Panc1 (cell line): ENCODE measurements at regions not wholly inside any gene's neighbourhood (a gene's known extent, or its start where the extent isn't known, plus 50 kb on each side); places are given as distances from the start of the nearest gene placed in this dataset.

Experiments used
- ATAC-seq: fragments of 200-7000 bp; cut with Tn5 transposase; 2 replicates; pipeline ENCODE4 v1.9.1; 2020; ENCODE audit warnings: mild to moderate bottlenecking, moderate library complexity
- BruUV-seq: library from RNA; stranded (reverse); fragments of 400-500 nt; replicated peaks from 2 replicates; lab custom pipeline; 2021; lab: Mats Ljungman, UMichigan
- CTCF ChIA-PET: fragments of 300-600 bp; sonication (Branson Sonifier 250); formaldehyde crosslinking; loops from one replicate; lab custom pipeline; 2022; ENCODE audit warnings: antibody characterized with exemption; lab: Charles Lee
- POLR2A ChIA-PET: fragments of 300-600 bp; sonication (Branson Sonifier 250); formaldehyde crosslinking; loops from one replicate; lab custom pipeline; 2022; ENCODE audit warnings: antibody characterized with exemption; lab: Charles Lee
- DNase-seq: peaks from one replicate; pipeline ENCODE4 v3.0.0-alpha.2; 2010; ENCODE audit warnings: low read depth, low spot score
- H3K27ac ChIP-seq: 2 replicates; pipeline ENCODE4 v1.5.1; 2011; ENCODE audit warnings: mild to moderate bottlenecking, low read length, inconsistent platforms
- H3K27me3 ChIP-seq: fragments of 200-500 bp; sonication (Bioruptor generic); 2 replicates; pipeline ENCODE4 v1.6.0; 2014; ENCODE audit warnings: low read length, inconsistent platforms; ENCODE audit not compliant: control insufficient read depth, insufficient read depth
- H3K36me3 ChIP-seq: fragments of 200-500 bp; sonication (Bioruptor generic); 2 replicates; pipeline ENCODE4 v1.5.1; 2014; ENCODE audit warnings: inconsistent platforms, mild to moderate bottlenecking, low read length, moderate library complexity; ENCODE audit not compliant: control insufficient read depth, insufficient read depth
- H3K4me1 ChIP-seq: 2 replicates; pipeline ENCODE4 v1.5.1; 2011; ENCODE audit warnings: inconsistent platforms, mild to moderate bottlenecking, low read length, moderate library complexity; ENCODE audit not compliant: control insufficient read depth, insufficient read depth
- H3K4me3 ChIP-seq, 2 experiments: 2 replicates each; pipeline ENCODE4 v1.5.1; 2011 to 2012; ENCODE audit warnings: low read depth in 2 of 2, low read length in 2 of 2, mild to moderate bottlenecking in 2 of 2, inconsistent platforms in 1 of 2, moderate library complexity in 1 of 2
- H3K9me3 ChIP-seq: fragments of 200-500 bp; sonication (Bioruptor generic); 2 replicates; pipeline ENCODE4 v1.5.1; 2014; ENCODE audit warnings: low read depth, mild to moderate bottlenecking, inconsistent platforms, low read length, moderate library complexity; ENCODE audit not compliant: control insufficient read depth, insufficient read depth
- POLR2AphosphoS5 ChIP-seq: IDR thresholded peaks from 2 replicates; pipeline ENCODE4 v1.6.1; 2012; ENCODE audit warnings: mild to moderate bottlenecking, low read depth, low read length, moderate library complexity
- SIN3A ChIP-seq: IDR thresholded peaks from 2 replicates; pipeline ENCODE4 v1.6.1; 2012; ENCODE audit warnings: low read depth, mild to moderate bottlenecking, low read length, moderate library complexity, borderline replicate concordance; ENCODE audit not compliant: insufficient read depth
- TCF7L2 ChIP-seq: IDR thresholded peaks from 2 replicates; pipeline ENCODE4 v1.6.1; 2011; ENCODE audit warnings: mild to moderate bottlenecking, low read depth, low read length, inconsistent platforms
- in situ Hi-C: cut with HindIII; loops from 2 replicates; pipeline ENCODE4 v1.10.0; 2016; ENCODE audit warnings: low sequenced_read_pairs, low pct_unique_long_range_greater_than_20kb
- intact Hi-C: fragments of 100-400 bp; cut with micrococcal nuclease; formaldehyde crosslinking; loops from one replicate; pipeline ENCODE4 v1.10.0; 2022; ENCODE audit not compliant: unreplicated experiment
- TF ChIP-seq, protein P1 (sequence below), 2 experiments: IDR thresholded peaks; 2 replicates each; pipeline ENCODE4 v1.6.1; 2011 to 2012; ENCODE audit warnings: low read depth in 2 of 2, control low read depth in 1 of 2, low read length in 1 of 2, mild to moderate bottlenecking in 1 of 2, moderate library complexity in 1 of 2; ENCODE audit not compliant: insufficient read depth in 1 of 2
- TF ChIP-seq, protein P2 (sequence below): fragments of 450-650 bp; IDR thresholded peaks from 2 replicates; pipeline ENCODE4 v1.5.1; 2017; ENCODE audit warnings: mild to moderate bottlenecking

DNA sequence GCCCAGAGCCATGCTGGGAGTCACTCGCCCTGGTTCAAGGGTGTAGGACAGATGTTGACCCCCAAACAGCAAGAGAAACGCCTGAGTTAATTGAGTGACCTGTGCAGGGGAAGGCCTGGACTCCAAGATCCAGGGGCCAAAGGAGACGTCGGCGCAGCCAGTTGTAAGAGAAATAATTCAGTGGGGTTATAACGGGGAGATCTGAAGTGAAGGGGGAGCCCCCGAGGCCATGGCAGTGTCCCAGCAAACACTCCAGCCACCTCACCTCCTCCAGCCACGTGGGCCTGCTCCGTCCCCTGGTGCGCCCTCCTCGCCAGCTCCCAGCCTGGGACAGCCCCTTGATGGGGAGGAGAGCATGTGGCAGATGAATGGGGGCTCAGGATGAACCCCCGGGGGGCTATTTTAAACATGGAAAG, 130.7 kb upstream of the GPC1 start:
- no peaks in the 10 kb centered on the region for H3K4me1 ChIP-seq
- no peaks in the 10 kb centered on the region for H3K27me3 ChIP-seq
- H3K27ac ChIP-seq: no peak overlapping the region
- no peaks in the 10 kb centered on the region for H3K9me3 ChIP-seq
- in situ Hi-C loops: no loop called here
- TF ChIP-seq TCF7L2 (no peak), SIN3A (no peak), POLR2AphosphoS5 (no peak)
- TF ChIP-seq, protein P1, sequence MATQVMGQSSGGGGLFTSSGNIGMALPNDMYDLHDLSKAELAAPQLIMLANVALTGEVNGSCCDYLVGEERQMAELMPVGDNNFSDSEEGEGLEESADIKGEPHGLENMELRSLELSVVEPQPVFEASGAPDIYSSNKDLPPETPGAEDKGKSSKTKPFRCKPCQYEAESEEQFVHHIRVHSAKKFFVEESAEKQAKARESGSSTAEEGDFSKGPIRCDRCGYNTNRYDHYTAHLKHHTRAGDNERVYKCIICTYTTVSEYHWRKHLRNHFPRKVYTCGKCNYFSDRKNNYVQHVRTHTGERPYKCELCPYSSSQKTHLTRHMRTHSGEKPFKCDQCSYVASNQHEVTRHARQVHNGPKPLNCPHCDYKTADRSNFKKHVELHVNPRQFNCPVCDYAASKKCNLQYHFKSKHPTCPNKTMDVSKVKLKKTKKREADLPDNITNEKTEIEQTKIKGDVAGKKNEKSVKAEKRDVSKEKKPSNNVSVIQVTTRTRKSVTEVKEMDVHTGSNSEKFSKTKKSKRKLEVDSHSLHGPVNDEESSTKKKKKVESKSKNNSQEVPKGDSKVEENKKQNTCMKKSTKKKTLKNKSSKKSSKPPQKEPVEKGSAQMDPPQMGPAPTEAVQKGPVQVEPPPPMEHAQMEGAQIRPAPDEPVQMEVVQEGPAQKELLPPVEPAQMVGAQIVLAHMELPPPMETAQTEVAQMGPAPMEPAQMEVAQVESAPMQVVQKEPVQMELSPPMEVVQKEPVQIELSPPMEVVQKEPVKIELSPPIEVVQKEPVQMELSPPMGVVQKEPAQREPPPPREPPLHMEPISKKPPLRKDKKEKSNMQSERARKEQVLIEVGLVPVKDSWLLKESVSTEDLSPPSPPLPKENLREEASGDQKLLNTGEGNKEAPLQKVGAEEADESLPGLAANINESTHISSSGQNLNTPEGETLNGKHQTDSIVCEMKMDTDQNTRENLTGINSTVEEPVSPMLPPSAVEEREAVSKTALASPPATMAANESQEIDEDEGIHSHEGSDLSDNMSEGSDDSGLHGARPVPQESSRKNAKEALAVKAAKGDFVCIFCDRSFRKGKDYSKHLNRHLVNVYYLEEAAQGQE (IDR thresholded peaks at IDR 0.05; ENCODE audit: insufficient read depth in 1 of 2, low read depth in 2 of 2, low read length in 1 of 2): no peak
- TF ChIP-seq, protein P2, sequence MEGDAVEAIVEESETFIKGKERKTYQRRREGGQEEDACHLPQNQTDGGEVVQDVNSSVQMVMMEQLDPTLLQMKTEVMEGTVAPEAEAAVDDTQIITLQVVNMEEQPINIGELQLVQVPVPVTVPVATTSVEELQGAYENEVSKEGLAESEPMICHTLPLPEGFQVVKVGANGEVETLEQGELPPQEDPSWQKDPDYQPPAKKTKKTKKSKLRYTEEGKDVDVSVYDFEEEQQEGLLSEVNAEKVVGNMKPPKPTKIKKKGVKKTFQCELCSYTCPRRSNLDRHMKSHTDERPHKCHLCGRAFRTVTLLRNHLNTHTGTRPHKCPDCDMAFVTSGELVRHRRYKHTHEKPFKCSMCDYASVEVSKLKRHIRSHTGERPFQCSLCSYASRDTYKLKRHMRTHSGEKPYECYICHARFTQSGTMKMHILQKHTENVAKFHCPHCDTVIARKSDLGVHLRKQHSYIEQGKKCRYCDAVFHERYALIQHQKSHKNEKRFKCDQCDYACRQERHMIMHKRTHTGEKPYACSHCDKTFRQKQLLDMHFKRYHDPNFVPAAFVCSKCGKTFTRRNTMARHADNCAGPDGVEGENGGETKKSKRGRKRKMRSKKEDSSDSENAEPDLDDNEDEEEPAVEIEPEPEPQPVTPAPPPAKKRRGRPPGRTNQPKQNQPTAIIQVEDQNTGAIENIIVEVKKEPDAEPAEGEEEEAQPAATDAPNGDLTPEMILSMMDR: no peak
- intact Hi-C loops: no loop called here
- no peaks in the 10 kb centered on the region for H3K36me3 ChIP-seq
- DNase-seq: no peak
- BruUV-seq: no TSS peak
- POLR2A ChIA-PET: interaction anchor here (0.7 kb wide), 1 partner anchor 1489 kb away, joined by 3 read pairs; no protein-coding TSS in a partner anchor
- no peak overlapping the region for H3K4me3 ChIP-seq
- CTCF ChIA-PET: no interaction called here
- no peak for ATAC-seq

DNA sequence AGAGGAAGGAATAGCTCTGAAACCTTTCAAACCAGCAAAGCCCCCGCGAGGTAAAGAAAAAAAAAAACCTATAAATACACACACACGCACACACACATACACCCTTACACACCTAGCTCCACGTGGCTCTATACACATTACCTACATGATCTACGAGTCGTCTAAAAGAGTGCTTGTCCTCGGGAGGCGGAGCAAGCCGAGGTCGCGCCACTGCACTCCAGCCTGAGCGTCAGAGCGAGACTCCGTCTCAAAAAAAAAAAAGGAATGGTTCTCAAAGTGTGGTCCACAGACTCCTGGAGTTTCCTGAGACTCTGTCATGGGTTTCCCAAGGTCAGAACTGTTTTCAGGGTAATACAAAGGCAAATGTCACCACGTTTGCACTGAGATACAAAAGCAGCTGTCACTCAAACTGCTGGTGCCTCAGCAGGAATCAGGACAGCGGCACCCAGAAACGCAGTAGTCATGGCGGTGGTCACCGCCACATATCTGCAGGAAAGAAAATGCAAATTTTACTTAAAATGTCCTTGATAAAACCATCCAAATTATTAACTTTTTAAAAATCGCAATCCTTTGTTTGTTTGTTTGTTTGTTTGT, 130.0 kb upstream of the GPC1 start:
- no peaks in the 10 kb centered on the region for H3K9me3 ChIP-seq
- H3K27ac ChIP-seq: no peak overlapping the region
- DNase-seq: no peak
- BruUV-seq: no TSS peak
- ChIA-PET POLR2A (interaction anchor here (0.7 kb wide), 2 partner anchors 81 to 1489 kb away, joined by 3 to 6 read pairs; no protein-coding TSS in a partner anchor), CTCF (interaction anchor here (0.7 kb wide), 1 partner anchor 15 kb away, joined by 6 read pairs; no protein-coding TSS in a partner anchor)
- H3K4me1 ChIP-seq: no peaks in the 10 kb centered on the region
- in situ Hi-C loops: no loop called here
- no peaks in the 10 kb centered on the region for H3K27me3 ChIP-seq
- no peaks in the 10 kb centered on the region for H3K36me3 ChIP-seq
- intact Hi-C loops: no loop called here
- no peak for ATAC-seq
- TF ChIP-seq, protein P1 (IDR thresholded peaks at IDR 0.05; ENCODE audit: insufficient read depth in 1 of 2, low read depth in 2 of 2, low read length in 1 of 2): no peak
- TF ChIP-seq POLR2AphosphoS5: no peak
- no peak for TF ChIP-seq TCF7L2
- TF ChIP-seq SIN3A: no peak
- TF ChIP-seq, protein P2: no peak
- no peak overlapping the region for H3K4me3 ChIP-seq
